Chondrocyte (in vitro differentiated cells): ENCODE measurements at regions not wholly inside any gene's neighbourhood (a gene's known extent, or its start where the extent isn't known, plus 50 kb on each side); places are given as distances from the start of the nearest gene placed in this dataset.

Source experiments
- DNase-seq: peaks from one replicate; pipeline ENCODE4 v3.0.0; 2021; ENCODE audit warnings: mixed read lengths, low spot score
- H3K27ac Mint-ChIP-seq: one replicate; pipeline ENCODE4 v1.8.0; 2021; ENCODE audit warnings: mild to moderate bottlenecking, moderate library complexity, mixed read lengths; ENCODE audit not compliant: unreplicated experiment
- H3K27me3 Mint-ChIP-seq: 2 replicates; pipeline ENCODE4 v1.8.0; 2021; ENCODE audit warnings: low read depth, mixed read lengths
- H3K36me3 Mint-ChIP-seq: 2 replicates; pipeline ENCODE4 v1.8.0; 2021; ENCODE audit warnings: low read depth, mixed read lengths
- H3K4me1 Mint-ChIP-seq: 2 replicates; pipeline ENCODE4 v1.8.0; 2021; ENCODE audit warnings: low read depth, mild to moderate bottlenecking, mixed read lengths
- H3K4me3 Mint-ChIP-seq: one replicate; pipeline ENCODE4 v1.8.0; 2021; ENCODE audit warnings: mild to moderate bottlenecking, moderate library complexity, mixed read lengths; ENCODE audit not compliant: unreplicated experiment
- H3K9me3 Mint-ChIP-seq: 2 replicates; pipeline ENCODE4 v1.8.0; 2021; ENCODE audit warnings: low read depth, mixed read lengths
- TF ChIP-seq, protein P1 (sequence below): fragments of 200-600 bp; sonication (generic); IDR thresholded peaks from 2 replicates; pipeline ENCODE4 v1.5.0; 2021; ENCODE audit warnings: antibody characterized with exemption, mild to moderate bottlenecking, moderate library complexity

DNA sequence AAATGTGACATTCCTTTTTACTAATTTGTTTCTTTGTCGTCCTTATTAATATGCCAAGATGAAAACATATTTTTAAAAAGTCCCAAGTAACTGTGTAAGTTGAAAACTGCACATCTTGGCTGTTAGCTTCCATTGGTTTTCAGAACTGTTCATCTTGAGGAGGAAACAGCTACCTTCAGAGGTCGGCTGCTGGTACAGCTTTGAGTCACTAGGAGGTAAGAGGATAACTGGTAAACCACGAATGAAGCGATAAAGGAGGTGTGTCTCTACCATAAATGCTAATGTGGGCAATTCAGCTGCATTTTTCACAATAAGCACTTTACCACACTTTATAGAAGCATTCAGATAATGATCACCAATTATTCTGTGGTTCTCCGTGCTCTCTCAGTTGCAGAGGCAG lies 137.5 kb upstream of the KRAS start:
- H3K27me3 Mint-ChIP-seq, result no peaks in the 10 kb centered on the region
- H3K4me3 Mint-ChIP-seq, result no peak overlapping the region
- TF ChIP-seq, protein P1, sequence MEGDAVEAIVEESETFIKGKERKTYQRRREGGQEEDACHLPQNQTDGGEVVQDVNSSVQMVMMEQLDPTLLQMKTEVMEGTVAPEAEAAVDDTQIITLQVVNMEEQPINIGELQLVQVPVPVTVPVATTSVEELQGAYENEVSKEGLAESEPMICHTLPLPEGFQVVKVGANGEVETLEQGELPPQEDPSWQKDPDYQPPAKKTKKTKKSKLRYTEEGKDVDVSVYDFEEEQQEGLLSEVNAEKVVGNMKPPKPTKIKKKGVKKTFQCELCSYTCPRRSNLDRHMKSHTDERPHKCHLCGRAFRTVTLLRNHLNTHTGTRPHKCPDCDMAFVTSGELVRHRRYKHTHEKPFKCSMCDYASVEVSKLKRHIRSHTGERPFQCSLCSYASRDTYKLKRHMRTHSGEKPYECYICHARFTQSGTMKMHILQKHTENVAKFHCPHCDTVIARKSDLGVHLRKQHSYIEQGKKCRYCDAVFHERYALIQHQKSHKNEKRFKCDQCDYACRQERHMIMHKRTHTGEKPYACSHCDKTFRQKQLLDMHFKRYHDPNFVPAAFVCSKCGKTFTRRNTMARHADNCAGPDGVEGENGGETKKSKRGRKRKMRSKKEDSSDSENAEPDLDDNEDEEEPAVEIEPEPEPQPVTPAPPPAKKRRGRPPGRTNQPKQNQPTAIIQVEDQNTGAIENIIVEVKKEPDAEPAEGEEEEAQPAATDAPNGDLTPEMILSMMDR, result no peak
- H3K36me3 Mint-ChIP-seq, result no peaks in the 10 kb centered on the region
- DNase-seq, result no peak
- H3K9me3 Mint-ChIP-seq, result no peaks in the 10 kb centered on the region
- H3K27ac Mint-ChIP-seq, result no peak overlapping the region
- H3K4me1 Mint-ChIP-seq, result peaks cover 24% of the 10 kb centered on the region

GRCh38 chr12:25387732-25388050 lies 137.0 kb upstream of the KRAS start:
- no peak overlapping the region for H3K4me3 Mint-ChIP-seq
- no peaks in the 10 kb centered on the region for H3K27me3 Mint-ChIP-seq
- no peak for DNase-seq
- H3K4me1 Mint-ChIP-seq, result peaks cover 24% of the 10 kb centered on the region
- H3K27ac Mint-ChIP-seq, result peak overlapping the region; percentile 100
- H3K9me3 Mint-ChIP-seq, result no peaks in the 10 kb centered on the region
- TF ChIP-seq, protein P1, result peak; percentile 50
- no peaks in the 10 kb centered on the region for H3K36me3 Mint-ChIP-seq

DNA sequence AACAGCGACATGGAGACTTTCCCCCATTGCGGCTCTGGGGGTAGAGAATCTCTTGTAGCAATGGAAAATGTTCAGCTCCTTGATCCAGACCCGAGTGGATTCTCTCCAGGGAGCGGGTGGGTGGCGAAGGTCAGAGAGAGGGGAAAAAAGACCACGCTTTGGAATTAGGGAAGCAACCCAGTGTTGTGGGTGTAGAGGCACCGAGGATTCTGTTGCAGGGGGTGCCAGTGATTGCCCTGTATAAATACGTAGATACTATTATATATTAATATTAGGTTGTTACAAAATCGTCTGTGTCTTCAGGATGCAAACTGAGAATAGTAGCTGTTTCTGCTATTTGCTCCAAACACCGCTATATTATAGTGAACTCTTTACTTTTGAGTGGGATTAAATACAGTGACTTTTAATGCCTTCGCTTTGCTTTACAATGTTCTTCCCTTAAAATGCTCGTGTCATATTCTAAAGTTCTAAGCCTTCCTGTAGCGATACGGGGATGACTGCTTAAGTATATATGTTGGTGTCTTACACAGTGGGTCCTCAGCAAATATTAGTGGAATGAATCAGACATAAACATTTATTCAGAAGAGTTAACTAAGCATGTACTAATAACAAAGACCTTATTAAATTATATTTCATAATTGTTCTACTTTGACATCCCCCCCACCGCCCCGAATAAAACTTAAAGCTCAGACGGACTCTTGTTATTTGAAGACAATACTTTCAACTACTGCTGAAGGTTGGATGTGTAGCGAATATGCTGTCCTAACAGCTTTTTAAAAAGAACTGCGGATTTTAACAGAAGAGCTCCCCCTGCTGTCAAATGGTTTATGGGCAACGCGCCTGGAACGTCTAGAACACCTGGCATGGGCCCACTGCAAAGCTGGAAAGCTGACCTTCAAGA lies 136.4 kb upstream of the KRAS start:
- Mint-ChIP-seq H3K27ac (peak overlapping the region; percentile 100), H3K4me3 (peak overlapping the region; percentile 95), H3K4me1 (peaks cover 24% of the 10 kb centered on the region), H3K9me3 (no peaks in the 10 kb centered on the region), H3K36me3 (no peaks in the 10 kb centered on the region), H3K27me3 (no peaks in the 10 kb centered on the region)
- TF ChIP-seq, protein P1, result peak; percentile 97
- DNase-seq, result no peak

DNA sequence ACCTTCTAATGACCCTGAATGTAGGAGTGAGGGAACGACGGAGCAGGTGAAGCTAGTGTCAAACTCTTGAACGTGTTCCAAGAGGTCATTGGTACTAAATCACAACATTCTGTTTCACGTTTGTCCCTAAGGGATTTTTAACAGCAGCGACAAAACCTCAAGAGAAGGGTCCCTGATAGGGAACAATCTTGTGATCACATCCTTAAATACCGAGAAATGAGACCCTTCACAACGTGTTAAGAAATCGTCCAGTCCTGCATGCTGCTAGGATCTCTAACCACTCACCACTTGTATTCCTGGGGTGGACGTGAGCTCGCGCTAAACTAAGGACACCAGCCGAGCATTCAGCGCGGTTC lies 134.1 kb upstream of the KRAS start:
- TF ChIP-seq, protein P1, result no peak
- H3K36me3 Mint-ChIP-seq, result no peaks in the 10 kb centered on the region

GRCh38 chr12:25384038-25384892 lies 133.5 kb upstream of the KRAS start:
- peaks cover 24% of the 10 kb centered on the region for H3K4me1 Mint-ChIP-seq
- H3K4me3 Mint-ChIP-seq, result peak overlapping the region; percentile 95
- no peaks in the 10 kb centered on the region for H3K36me3 Mint-ChIP-seq
- no peaks in the 10 kb centered on the region for H3K27me3 Mint-ChIP-seq
- DNase-seq, result no peak
- no peaks in the 10 kb centered on the region for H3K9me3 Mint-ChIP-seq
- peak overlapping the region; percentile 100 for H3K27ac Mint-ChIP-seq
- TF ChIP-seq, protein P1, result no peak

More for the DNA sequence above, 134.1 kb upstream of the KRAS start:
- Mint-ChIP-seq H3K9me3 (no peaks in the 10 kb centered on the region), H3K27ac (peak overlapping the region; percentile 100), H3K27me3 (no peaks in the 10 kb centered on the region), H3K4me3 (peak overlapping the region; percentile 95), H3K4me1 (peaks cover 24% of the 10 kb centered on the region)
- no peak for DNase-seq
